ENCODE measurements at regions not wholly inside any gene's neighbourhood (a gene's known extent, or its start where the extent isn't known, plus 50 kb on each side); places are given as distances from the start of the nearest gene placed in this dataset.

DNA sequence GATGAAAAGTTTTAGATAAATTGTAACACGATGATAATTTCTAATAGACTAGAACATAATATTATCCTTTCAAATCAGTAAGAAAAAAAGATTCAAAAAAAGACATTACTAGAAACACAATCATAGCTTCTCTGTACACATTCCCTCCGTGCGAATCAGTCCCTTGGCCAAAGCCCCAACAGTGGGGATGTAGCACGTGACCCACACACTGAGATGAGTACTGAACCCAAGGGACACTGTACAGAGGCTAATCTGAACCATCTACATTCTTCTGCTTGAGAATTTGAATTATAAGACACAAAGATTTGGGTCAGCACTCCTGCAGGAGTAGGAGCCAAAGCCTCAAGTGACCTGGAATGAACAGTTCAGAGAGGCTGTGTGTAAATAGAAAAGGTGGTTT is 353.7 kb downstream of the INSC start:
- TF ChIP-seq CTCF (IDR thresholded peaks at IDR 0.05) (no peak), POLR2A (IDR thresholded peaks at IDR 0.05) (no peak)

Data from uterus (tissue), 2 donors.